Smooth muscle cell (in vitro differentiated cells): ENCODE measurements at regions not wholly inside any gene's neighbourhood (a gene's known extent, or its start where the extent isn't known, plus 50 kb on each side); places are given as distances from the start of the nearest gene placed in this dataset.

ENCODE experiments used
- DNase-seq: peaks from one replicate; lab custom pipeline; 2025; ENCODE audit not compliant: unreplicated experiment; lab: John Stamatoyannopoulos, UW
- H2AFZ ChIP-seq: fragments of 200-600 bp; sonication (generic); 2 replicates; pipeline ENCODE4 v1.6.0; 2016; ENCODE audit warnings: antibody characterized with exemption, low read depth, mild to moderate bottlenecking
- H3F3A ChIP-seq: fragments of 200-600 bp; sonication (generic); 2 replicates; pipeline ENCODE4 v1.6.0; 2017; ENCODE audit warnings: antibody characterized with exemption, low read depth
- H3K27ac ChIP-seq: fragments of 200-600 bp; sonication (generic); 2 replicates; pipeline ENCODE4 v1.5.1; 2016; ENCODE audit warnings: low read depth, mild to moderate bottlenecking
- H3K27me3 ChIP-seq: fragments of 200-600 bp; sonication (generic); 2 replicates; pipeline ENCODE4 v1.6.1; 2016; ENCODE audit warnings: low read depth, mild to moderate bottlenecking
- H3K36me3 ChIP-seq: fragments of 200-600 bp; sonication (generic); 2 replicates; pipeline ENCODE4 v1.5.1; 2016; ENCODE audit warnings: low read depth
- H3K4me1 ChIP-seq: fragments of 200-600 bp; sonication (generic); 2 replicates; pipeline ENCODE4 v1.5.1; 2016; ENCODE audit warnings: low read depth
- H3K4me2 ChIP-seq: fragments of 200-600 bp; sonication (generic); 2 replicates; pipeline ENCODE4 v1.6.0; 2016; ENCODE audit warnings: mild to moderate bottlenecking
- H3K4me3 ChIP-seq: fragments of 200-600 bp; sonication (generic); 2 replicates; pipeline ENCODE4 v1.5.1; 2016; ENCODE audit warnings: mild to moderate bottlenecking
- H3K79me2 ChIP-seq: fragments of 200-600 bp; sonication (generic); 2 replicates; pipeline ENCODE4 v1.6.0; 2016; ENCODE audit warnings: low read depth, mild to moderate bottlenecking
- H3K9ac ChIP-seq: fragments of 200-600 bp; sonication (generic); 2 replicates; pipeline ENCODE4 v1.6.0; 2016; ENCODE audit warnings: low read depth
- H3K9me3 ChIP-seq: fragments of 200-600 bp; sonication (generic); replicated peaks from 2 replicates; pipeline ENCODE4 v1.5.1; 2016; ENCODE audit warnings: low read depth
- H4K20me1 ChIP-seq: fragments of 200-600 bp; sonication (generic); 2 replicates; pipeline ENCODE4 v1.6.0; 2016; ENCODE audit warnings: low read depth
- WGBS: methylation state at CpG from one replicate; pipeline ENCODE4 v1.1.7; 2016; ENCODE audit warnings: low lambda C conversion rate; 5-methylcytosine and 5-hydroxymethylcytosine counted together
- TF ChIP-seq, protein P1 (sequence below): fragments of 200-600 bp; sonication (generic); IDR thresholded peaks from 2 replicates; pipeline ENCODE4 v1.5.1; 2017; ENCODE audit warnings: borderline replicate concordance, mild to moderate bottlenecking, antibody characterized with exemption; ENCODE audit not compliant: insufficient read depth, poor library complexity, severe bottlenecking

DNA sequence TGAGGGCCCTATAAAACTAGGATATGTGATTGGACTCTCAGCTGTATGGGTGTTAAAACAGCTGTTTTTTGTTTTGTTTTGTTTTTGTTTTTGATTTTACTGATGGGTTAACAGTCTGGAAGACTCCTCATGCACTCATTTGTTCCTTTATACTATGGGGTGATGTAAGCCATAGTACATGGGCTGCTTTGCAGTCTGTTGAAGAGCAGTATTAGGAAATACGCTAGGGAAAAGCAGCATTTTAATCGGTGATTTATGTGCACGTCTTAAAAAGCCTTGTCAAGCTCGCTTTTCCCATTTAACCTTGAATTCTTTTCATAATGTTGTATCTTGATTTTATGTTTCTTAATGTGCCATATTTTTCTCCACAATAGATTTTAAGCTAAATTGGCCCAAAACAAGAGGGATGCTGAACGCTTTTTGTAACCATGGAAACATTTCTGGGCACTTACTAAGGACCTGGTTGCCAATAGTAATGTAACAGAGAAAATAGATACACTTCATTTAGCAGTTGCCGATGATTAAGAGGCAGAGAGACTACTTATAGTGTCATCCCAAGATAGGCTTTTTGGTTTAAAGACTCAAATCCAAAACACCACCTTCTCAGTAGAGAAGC is 244.0 kb downstream of the SNAPC1 start:
- Histone ChIP-seq H3K27me3 (peaks cover 9% of the 10 kb centered on the region), H3K9me3 (no peaks in the 10 kb centered on the region), H3K36me3 (no peaks in the 10 kb centered on the region), H4K20me1 (no peaks in the 10 kb centered on the region), H3K27ac (no peak overlapping the region), H3K4me3 (no peak overlapping the region), H3K79me2 (no peaks in the 10 kb centered on the region), H3K9ac (no peak overlapping the region), H3K4me2 (no peak overlapping the region), H3F3A (no peaks in the 10 kb centered on the region), H2AFZ (no peak overlapping the region), H3K4me1 (no peaks in the 10 kb centered on the region)
- DNase-seq, result no peak
- 91% methylated on average over 6 of the region's 6 CpGs for WGBS
- TF ChIP-seq, protein P1, sequence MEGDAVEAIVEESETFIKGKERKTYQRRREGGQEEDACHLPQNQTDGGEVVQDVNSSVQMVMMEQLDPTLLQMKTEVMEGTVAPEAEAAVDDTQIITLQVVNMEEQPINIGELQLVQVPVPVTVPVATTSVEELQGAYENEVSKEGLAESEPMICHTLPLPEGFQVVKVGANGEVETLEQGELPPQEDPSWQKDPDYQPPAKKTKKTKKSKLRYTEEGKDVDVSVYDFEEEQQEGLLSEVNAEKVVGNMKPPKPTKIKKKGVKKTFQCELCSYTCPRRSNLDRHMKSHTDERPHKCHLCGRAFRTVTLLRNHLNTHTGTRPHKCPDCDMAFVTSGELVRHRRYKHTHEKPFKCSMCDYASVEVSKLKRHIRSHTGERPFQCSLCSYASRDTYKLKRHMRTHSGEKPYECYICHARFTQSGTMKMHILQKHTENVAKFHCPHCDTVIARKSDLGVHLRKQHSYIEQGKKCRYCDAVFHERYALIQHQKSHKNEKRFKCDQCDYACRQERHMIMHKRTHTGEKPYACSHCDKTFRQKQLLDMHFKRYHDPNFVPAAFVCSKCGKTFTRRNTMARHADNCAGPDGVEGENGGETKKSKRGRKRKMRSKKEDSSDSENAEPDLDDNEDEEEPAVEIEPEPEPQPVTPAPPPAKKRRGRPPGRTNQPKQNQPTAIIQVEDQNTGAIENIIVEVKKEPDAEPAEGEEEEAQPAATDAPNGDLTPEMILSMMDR, result no peak

DNA sequence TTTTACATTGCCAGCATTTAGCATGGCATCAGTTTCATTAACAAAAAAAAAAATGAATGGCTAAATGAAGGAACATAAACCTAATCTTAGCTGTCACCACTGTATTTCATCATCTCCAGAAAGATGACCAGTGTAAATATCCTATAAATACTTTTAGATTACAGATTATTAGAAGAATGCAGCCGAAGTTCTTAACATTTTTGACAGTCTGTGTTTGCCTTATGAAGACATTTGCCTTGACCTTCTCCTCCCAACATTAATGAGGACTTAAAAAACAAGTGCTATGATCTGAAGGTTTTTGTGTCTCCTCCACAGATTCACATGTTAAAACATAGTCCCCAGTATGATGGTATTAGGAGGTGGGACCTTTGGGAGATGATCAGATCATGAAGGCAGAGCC is 253.0 kb downstream of the SNAPC1 start:
- TF ChIP-seq, protein P1, result no peak
- Histone ChIP-seq H3K27me3 (no peaks in the 10 kb centered on the region), H2AFZ (no peak overlapping the region), H3K9ac (no peak overlapping the region), H3K79me2 (no peaks in the 10 kb centered on the region), H4K20me1 (no peaks in the 10 kb centered on the region), H3K4me1 (no peaks in the 10 kb centered on the region), H3K4me3 (no peak overlapping the region), H3K9me3 (no peaks in the 10 kb centered on the region), H3K4me2 (no peak overlapping the region), H3F3A (no peaks in the 10 kb centered on the region), H3K27ac (no peak overlapping the region), H3K36me3 (no peaks in the 10 kb centered on the region)
- 59% methylated on average over 1 of the region's 1 CpG for WGBS
- DNase-seq, result no peak

DNA sequence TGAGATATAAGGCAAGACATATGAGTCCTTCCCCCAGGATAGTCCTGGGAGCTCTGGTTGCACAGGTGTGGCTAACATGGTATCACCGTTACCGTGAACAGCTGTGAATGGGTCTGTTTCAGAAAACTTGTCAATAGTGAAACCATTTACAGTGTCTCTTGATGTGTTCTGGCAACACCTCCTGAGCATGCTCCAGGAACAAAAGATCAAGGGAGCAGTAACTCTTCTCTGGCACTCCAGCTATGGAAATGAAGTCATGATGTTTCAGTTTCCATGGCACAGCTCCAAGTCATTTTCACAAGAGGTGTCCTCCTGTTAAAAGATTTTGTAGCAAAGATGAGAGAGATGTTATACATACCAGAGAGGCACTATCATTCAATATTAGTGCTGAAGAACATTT is 253.7 kb downstream of the SNAPC1 start:
- no peaks in the 10 kb centered on the region for H3K4me1 ChIP-seq
- no peaks in the 10 kb centered on the region for H3K27me3 ChIP-seq
- no peak for DNase-seq
- H3F3A ChIP-seq, result no peaks in the 10 kb centered on the region
- no peak overlapping the region for H3K9ac ChIP-seq
- H4K20me1 ChIP-seq, result no peaks in the 10 kb centered on the region
- H2AFZ ChIP-seq, result no peak overlapping the region
- H3K79me2 ChIP-seq, result no peaks in the 10 kb centered on the region
- 93% methylated on average over 2 of the region's 2 CpGs for WGBS
- no peak overlapping the region for H3K4me2 ChIP-seq
- no peak overlapping the region for H3K27ac ChIP-seq
- TF ChIP-seq, protein P1, result no peak
- H3K4me3 ChIP-seq, result no peak overlapping the region
- H3K36me3 ChIP-seq, result no peaks in the 10 kb centered on the region
- H3K9me3 ChIP-seq, result no peaks in the 10 kb centered on the region

DNA sequence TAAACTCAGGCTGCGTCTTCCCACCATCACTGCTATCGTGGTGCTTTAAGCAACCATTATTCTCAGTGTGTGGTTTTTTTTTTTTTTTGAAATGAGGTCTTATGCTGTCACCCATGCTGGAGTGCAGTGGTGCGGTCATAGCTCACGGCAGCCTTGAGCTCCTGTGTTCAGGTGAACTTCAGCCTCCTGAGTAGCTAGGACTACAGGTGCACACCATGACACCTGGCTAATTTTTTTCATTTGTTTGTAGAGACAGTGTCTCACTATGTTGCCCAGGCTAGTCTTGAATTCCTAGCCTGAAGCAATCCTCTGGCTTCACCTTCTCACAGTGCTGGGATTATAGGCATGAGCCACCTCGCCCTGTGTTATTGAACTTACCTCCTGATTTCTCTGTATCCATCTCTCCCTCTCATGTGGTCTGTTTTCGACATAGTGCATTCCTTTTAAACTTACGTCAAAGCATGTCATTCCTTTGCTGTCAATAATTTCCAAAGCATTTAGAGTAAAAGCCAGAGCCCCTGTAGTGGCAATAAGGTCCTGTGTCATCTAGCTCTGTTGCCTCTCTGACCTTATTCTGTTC is 255.5 kb downstream of the SNAPC1 start:
- TF ChIP-seq, protein P1, result no peak
- H3K4me2 ChIP-seq, result no peak overlapping the region
- H2AFZ ChIP-seq, result no peak overlapping the region
- no peak overlapping the region for H3K9ac ChIP-seq
- no peak overlapping the region for H3K4me3 ChIP-seq
- 70% methylated on average over 7 of the region's 7 CpGs for WGBS
- H3K27me3 ChIP-seq, result no peaks in the 10 kb centered on the region
- no peaks in the 10 kb centered on the region for H3K36me3 ChIP-seq
- H3K79me2 ChIP-seq, result no peaks in the 10 kb centered on the region
- no peaks in the 10 kb centered on the region for H3F3A ChIP-seq
- no peaks in the 10 kb centered on the region for H3K9me3 ChIP-seq
- H4K20me1 ChIP-seq, result no peaks in the 10 kb centered on the region
- no peaks in the 10 kb centered on the region for H3K4me1 ChIP-seq
- no peak overlapping the region for H3K27ac ChIP-seq
- DNase-seq, result no peak
